Neural cell (in vitro differentiated cells): ENCODE measurements at regions not wholly inside any gene's neighbourhood (a gene's known extent, or its start where the extent isn't known, plus 50 kb on each side); places are given as distances from the start of the nearest gene placed in this dataset.

Experiments
- H2AFZ ChIP-seq: fragments of 200-600, 300-800 bp; sonication (generic), shearing (Covaris generic); 2 replicates; pipeline ENCODE4 v1.6.0; 2014; ENCODE audit warnings: low read depth, mild to moderate bottlenecking, antibody characterized with exemption, low read length, moderate library complexity
- H3F3A ChIP-seq: fragments of 200-600 bp; shearing (Covaris generic); 2 replicates; pipeline ENCODE4 v1.6.1; 2016; ENCODE audit warnings: mild to moderate bottlenecking, moderate library complexity, mixed read lengths, antibody characterized with exemption, low read length; ENCODE audit not compliant: insufficient read depth, poor library complexity, severe bottlenecking
- H3K27ac ChIP-seq: fragments of 200-600, 300-800 bp; sonication (generic), shearing (Covaris generic); 2 replicates; pipeline ENCODE4 v1.5.1; 2014; ENCODE audit warnings: mild to moderate bottlenecking, low read length, moderate library complexity
- H3K27me3 ChIP-seq: fragments of 300-800, 200-600 bp; sonication (generic), shearing (Covaris generic); 2 replicates; pipeline ENCODE4 v1.6.0; 2014; ENCODE audit warnings: mild to moderate bottlenecking, low read depth, low read length, moderate library complexity; ENCODE audit not compliant: insufficient read depth
- H3K36me3 ChIP-seq: fragments of 300-800, 200-600 bp; sonication (generic), shearing (Covaris generic); 2 replicates; pipeline ENCODE4 v1.5.1; 2014; ENCODE audit warnings: mild to moderate bottlenecking, antibody characterized with exemption, low read length, moderate library complexity; ENCODE audit not compliant: insufficient read depth
- H3K4me2 ChIP-seq: fragments of 300-800, 200-600 bp; sonication (generic), shearing (Covaris generic); 2 replicates; pipeline ENCODE4 v1.6.0; 2014; ENCODE audit warnings: mild to moderate bottlenecking, low read length
- H3K4me3 ChIP-seq: fragments of 300-800, 200-600 bp; sonication (generic), shearing (Covaris generic); 2 replicates; pipeline ENCODE4 v1.5.1; 2014; ENCODE audit warnings: mild to moderate bottlenecking, low read length, moderate library complexity
- H3K79me2 ChIP-seq: fragments of 200-600 bp; shearing (Covaris generic); replicated peaks from 2 replicates; pipeline ENCODE4 v1.6.0; 2014; ENCODE audit warnings: mild to moderate bottlenecking, low read length, moderate library complexity; ENCODE audit not compliant: insufficient read depth
- H3K9ac ChIP-seq: fragments of 300-800, 200-600 bp; sonication (generic), shearing (Covaris generic); 2 replicates; pipeline ENCODE4 v1.6.1; 2016; ENCODE audit warnings: mild to moderate bottlenecking, low read length, mixed read lengths
- H3K9me2 ChIP-seq: fragments of 200-600 bp; shearing (Covaris generic); 2 replicates; pipeline ENCODE4 v1.6.1; 2016; ENCODE audit warnings: mild to moderate bottlenecking, low read length, mixed read lengths; ENCODE audit not compliant: insufficient read depth
- H3K9me3 ChIP-seq: fragments of 200-600, 300-800 bp; sonication (generic), shearing (Covaris generic); 2 replicates; pipeline ENCODE4 v1.6.1; 2016; ENCODE audit warnings: mild to moderate bottlenecking, mixed run types, low read length, moderate library complexity, mixed read lengths
- H4K20me1 ChIP-seq: fragments of 200-600 bp; shearing (Covaris generic); 2 replicates; pipeline ENCODE4 v1.6.1; 2016; ENCODE audit warnings: mild to moderate bottlenecking, mixed run types; ENCODE audit not compliant: insufficient read depth
- CTCF ChIP-seq: fragments of 450-650 bp; IDR thresholded peaks from 2 replicates; pipeline ENCODE4 v1.5.1; 2014; ENCODE audit warnings: antibody characterized with exemption, mild to moderate bottlenecking, moderate library complexity; ENCODE audit not compliant: poor library complexity, severe bottlenecking
- EP300 ChIP-seq: fragments of 450-650 bp; conservative IDR thresholded peaks from 2 replicates; pipeline ENCODE4 v1.6.1; 2014; ENCODE audit warnings: antibody characterized with exemption, mild to moderate bottlenecking, moderate library complexity; ENCODE audit not compliant: poor library complexity, severe bottlenecking
- EZH2 ChIP-seq: fragments of 200-600, 300-800 bp; shearing (Covaris generic), sonication (generic); IDR thresholded peaks from 2 replicates; pipeline ENCODE4 v1.6.1; 2014; ENCODE audit warnings: antibody characterized with exemption, low read length, borderline replicate concordance, mild to moderate bottlenecking; ENCODE audit not compliant: insufficient read depth, poor library complexity, severe bottlenecking
- MXI1 ChIP-seq: fragments of 450-650 bp; conservative IDR thresholded peaks from 2 replicates; pipeline ENCODE4 v1.6.1; 2014; ENCODE audit warnings: antibody characterized with exemption, mild to moderate bottlenecking; ENCODE audit not compliant: poor library complexity, severe bottlenecking
- POLR2AphosphoS5 ChIP-seq: IDR thresholded peaks from 2 replicates; pipeline ENCODE4 v1.6.1; 2012
- RAD21 ChIP-seq: fragments of 450-650 bp; conservative IDR thresholded peaks from 2 replicates; pipeline ENCODE4 v1.6.1; 2014; ENCODE audit warnings: antibody characterized with exemption, mild to moderate bottlenecking, moderate library complexity
- REST ChIP-seq: IDR thresholded peaks from 2 replicates; pipeline ENCODE4 v1.6.1; 2012; ENCODE audit warnings: borderline replicate concordance
- SMC3 ChIP-seq: fragments of 450-650 bp; conservative IDR thresholded peaks from 2 replicates; pipeline ENCODE4 v1.6.1; 2014; ENCODE audit warnings: antibody characterized with exemption, mild to moderate bottlenecking, moderate library complexity; ENCODE audit not compliant: poor library complexity
- TAF1 ChIP-seq: IDR thresholded peaks from 2 replicates; pipeline ENCODE4 v1.6.1; 2012; ENCODE audit warnings: low read depth

- no peak for TF ChIP-seq CTCF
- no peak for TF ChIP-seq RAD21
- no peak for TF ChIP-seq POLR2AphosphoS5
- no peak for TF ChIP-seq REST
- no peak for TF ChIP-seq EP300
- no peaks in the 10 kb centered on the region for H4K20me1 ChIP-seq
- no peaks in the 10 kb centered on the region for H3K79me2 ChIP-seq
- H3K27me3 ChIP-seq = no peaks in the 10 kb centered on the region
- H2AFZ ChIP-seq = no peak overlapping the region
- H3K9ac ChIP-seq = no peak overlapping the region
- no peaks in the 10 kb centered on the region for H3K9me3 ChIP-seq
- no peak overlapping the region for H3K4me3 ChIP-seq
- no peak overlapping the region for H3K4me2 ChIP-seq
- no peaks in the 10 kb centered on the region for H3K36me3 ChIP-seq
- no peaks in the 10 kb centered on the region for H3F3A ChIP-seq
- H3K27ac ChIP-seq = no peak overlapping the region
- no peaks in the 10 kb centered on the region for H3K9me2 ChIP-seq
These were observed 231.5 kb downstream of the LPIN1 start for GRCh38 chr2:11977766-11978524.

GRCh38 chr2:11980809-11981208 is 234.4 kb downstream of the LPIN1 start:
- H3K36me3 ChIP-seq = no peaks in the 10 kb centered on the region
- H3K79me2 ChIP-seq = no peaks in the 10 kb centered on the region
- TF ChIP-seq POLR2AphosphoS5 (no peak), REST (no peak), EZH2 (no peak), TAF1 (no peak), SMC3 (no peak), EP300 (no peak), RAD21 (no peak), MXI1 (no peak), CTCF (no peak)
- no peaks in the 10 kb centered on the region for H3K9me3 ChIP-seq
- H3K4me3 ChIP-seq = no peak overlapping the region
- no peaks in the 10 kb centered on the region for H3K9me2 ChIP-seq
- no peak overlapping the region for H3K4me2 ChIP-seq
- H3F3A ChIP-seq = no peaks in the 10 kb centered on the region
- no peaks in the 10 kb centered on the region for H4K20me1 ChIP-seq
- no peak overlapping the region for H3K9ac ChIP-seq
- H2AFZ ChIP-seq = no peak overlapping the region
- H3K27me3 ChIP-seq = no peaks in the 10 kb centered on the region
- no peak overlapping the region for H3K27ac ChIP-seq
